Heart left ventricle (tissue), 13 donors: ENCODE measurements at regions not wholly inside any gene's neighbourhood (a gene's known extent, or its start where the extent isn't known, plus 50 kb on each side); places are given as distances from the start of the nearest gene placed in this dataset.

Experiments used
- CTCF ChIP-seq, 12 donors: fragments of 200-600 bp; sonication (generic) in 4 of 12; IDR thresholded peaks; one replicate each; pipeline versions ENCODE4 v1.5.0 to v1.8.0; 2018 to 2022; ENCODE audit warnings: antibody characterized with exemption in 12 of 12, mild to moderate bottlenecking in 5 of 12
- POLR2A ChIP-seq, 2 donors: fragments of 450-650 bp; IDR thresholded peaks; one replicate each; pipeline ENCODE4 v1.6.1; 2017; ENCODE audit warnings: antibody characterized with exemption in 2 of 2, mild to moderate bottlenecking in 2 of 2, moderate library complexity in 2 of 2
- donor health status: ischemic (EF 13 %, LVEDD 7.1; RV severe dilation, severe dysfunction).
- donor health status: DM: no; HTN: yes; CAD: no.
- donor health status: DM: no; HTN: no; CAD: no.
- donor health status: ischemic (EF 25% LVEDD 6.9; RV normal size, moderate dysfunction).
- donor health status: ischemic (EF 25% LVEDD 5.7; RV mildly dilated, moderate dysfunction).
- donor health status: ischemic (EF 35%, LVEDD 5.7; RV mildly dilated, moderate dysfunction).
- donor health status: nonischemic (EF 11% LVEDD 7.7; RV severe dilation, severe dysfunction).
- donor health status: DM: yes; HTN: yes; CAD: no.
- donor health status: PGD.
- donor health status: ischemic (EF 29% LVEDD 5.4; RV normal size, mild dysfunction).
- donor health status: nonischemic (EF 23%, LVEDD 6.1; RV moderate dilation, normal function).

- TF ChIP-seq CTCF (IDR thresholded peaks at IDR 0.05) (no peak), POLR2A (IDR thresholded peaks at IDR 0.05) (no peak)
Measured at GRCh38 chrY:15593476-15594160, 1069.3 kb downstream of the NLGN4Y start.
